NCI-H2196 treated with DMSO at 0.1 percent for 48 hours (cell line): ENCODE measurements at regions not wholly inside any gene's neighbourhood (a gene's known extent, or its start where the extent isn't known, plus 50 kb on each side); places are given as distances from the start of the nearest gene placed in this dataset.
"Not testable (repeated sequence)": the region's sequence is repeated elsewhere in the genome, so short reads cannot be mapped to it uniquely, and the experiment has no call there.

ENCODE experiments used
- DNase-seq: peaks from one replicate; lab custom pipeline; 2025; ENCODE audit not compliant: unreplicated experiment; lab: John Stamatoyannopoulos, UW

DNA sequence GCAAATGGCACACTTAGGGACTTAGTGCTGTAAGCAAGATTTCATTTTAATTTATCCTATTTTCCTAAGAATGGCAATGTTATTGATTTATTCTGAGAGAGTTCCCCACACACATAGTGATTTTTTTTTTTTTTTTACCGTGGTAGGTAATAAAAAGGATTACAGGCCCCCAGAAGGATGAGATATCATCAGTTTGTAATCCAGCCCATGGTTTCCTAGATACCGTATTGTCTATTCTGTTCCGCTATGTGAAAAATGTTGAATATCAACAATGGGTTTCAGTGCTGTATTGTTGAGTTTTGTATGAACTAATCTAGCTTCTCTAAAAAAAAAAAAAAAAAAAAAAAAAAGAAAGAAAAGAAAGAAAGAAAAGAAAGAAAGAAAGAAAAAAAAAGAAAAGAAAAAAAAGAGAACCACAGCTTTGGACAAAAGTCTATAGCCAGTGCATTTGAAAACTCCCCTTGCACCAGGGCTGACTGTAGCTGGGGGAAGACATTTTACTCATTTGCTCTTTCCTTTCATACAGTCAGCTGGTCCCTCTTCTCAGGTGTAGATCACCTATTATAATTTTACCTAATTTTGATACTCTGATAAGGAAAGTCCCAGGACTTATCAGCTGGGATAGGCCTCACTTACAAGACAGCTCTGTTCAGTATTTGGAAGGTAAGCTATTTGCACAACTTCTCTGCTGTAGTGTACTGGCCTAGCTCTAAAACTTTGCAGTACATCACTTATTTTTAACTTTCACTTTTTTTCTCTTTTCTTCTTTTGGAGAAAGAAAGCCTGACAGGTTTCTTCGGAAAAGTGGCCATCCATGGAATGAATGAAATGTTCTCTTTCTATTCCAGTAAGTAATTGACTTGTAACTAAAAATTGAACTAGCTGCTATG, 101.4 kb upstream of the SOX2 start:
- DNase-seq, result no peak

DNA sequence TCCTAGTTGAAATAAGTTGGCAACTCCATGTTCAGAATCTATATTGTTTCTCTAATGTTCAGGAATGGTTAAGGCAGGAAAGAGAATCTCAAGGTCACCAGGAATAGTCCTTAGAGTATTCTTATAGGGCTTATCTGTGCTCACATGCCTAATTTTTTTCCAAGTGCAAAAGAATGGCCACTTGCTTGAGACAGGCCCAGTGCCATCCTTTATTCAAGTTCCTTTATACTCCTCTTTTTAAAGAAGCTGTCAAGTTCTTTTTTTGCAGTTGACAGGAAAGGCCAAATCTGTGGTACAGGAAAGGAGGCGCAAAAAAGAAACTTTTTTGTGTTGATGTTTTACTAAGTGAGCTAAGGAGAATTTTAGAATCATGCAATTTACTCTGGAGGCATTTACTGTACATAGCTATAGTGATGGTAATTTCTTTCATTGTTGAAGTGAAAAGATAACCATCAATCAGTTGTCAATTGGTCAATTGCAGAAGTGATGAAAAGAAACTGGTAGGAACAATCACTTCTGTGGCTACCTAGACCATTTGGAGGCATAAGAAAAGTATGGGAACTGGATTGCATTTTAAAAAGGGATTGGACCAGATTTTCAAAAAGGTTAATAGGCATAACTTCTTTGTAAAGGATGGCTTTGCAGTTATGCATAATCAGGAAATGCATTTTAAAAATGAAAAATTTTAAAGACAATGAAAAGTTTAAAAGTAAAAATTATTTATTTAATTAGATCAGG, 102.5 kb upstream of the SOX2 start:
- DNase-seq, result no peak

DNA sequence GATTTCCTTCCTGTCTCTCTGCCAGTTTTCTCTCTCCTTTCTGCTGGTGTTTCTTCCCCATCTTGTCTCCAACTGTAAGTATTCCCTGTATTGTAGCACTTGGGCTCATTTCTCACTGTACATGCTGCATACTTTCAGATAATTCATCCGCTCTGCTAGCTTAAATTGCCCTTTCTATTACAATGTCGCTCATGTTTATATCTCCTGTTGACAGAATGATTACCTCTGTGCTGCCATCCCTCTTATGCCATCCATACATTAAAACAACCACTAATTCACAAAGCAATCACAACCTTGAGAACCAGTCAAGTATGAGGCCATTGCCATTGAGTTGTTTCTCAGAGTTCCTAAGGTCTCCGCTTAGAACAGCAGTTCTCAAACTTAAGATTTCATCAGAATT, 107.5 kb upstream of the SOX2 start:
- DNase-seq, result no peak

DNA sequence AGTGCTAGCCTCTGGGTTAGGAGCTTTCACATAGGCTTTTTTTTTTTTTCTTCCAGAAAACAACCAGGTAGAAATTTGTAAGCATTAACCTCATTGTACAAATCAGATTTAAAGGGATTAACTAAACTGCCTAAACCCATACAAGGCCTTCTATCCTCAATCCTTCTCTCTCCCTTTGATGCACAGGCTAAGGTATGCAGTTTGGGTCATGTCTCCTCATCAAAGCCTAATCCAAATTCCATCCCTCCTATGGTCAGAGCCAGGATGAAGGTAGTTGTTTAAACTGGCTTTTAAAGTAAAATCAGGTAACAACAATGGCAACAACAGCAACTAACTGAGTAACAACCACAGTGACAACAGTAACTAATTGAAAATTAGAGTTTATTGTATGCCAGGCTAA, 115.6 kb upstream of the SOX2 start:
- no peak for DNase-seq

DNA sequence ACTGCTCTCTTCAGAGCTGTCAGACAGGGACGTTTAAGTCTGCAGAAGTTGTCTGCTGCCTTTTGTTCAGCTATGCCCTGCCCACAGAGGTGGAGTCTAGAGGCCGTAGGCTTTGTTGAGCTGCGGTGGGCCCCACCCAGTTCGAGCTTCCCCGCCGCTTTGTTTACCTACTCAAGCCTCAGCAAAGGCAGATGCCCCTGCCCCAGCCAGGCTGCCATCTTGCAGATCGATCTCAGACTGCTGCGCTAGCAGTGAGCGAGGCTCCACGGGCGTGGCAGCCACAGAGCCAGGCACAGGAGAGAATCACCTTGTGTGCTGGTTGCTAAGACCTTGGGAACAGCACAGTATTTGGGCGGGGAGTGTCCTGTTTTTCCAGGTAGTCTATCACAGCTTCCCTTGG, 120.8 kb upstream of the SOX2 start:
- DNase-seq, result not testable (repeated sequence)

DNA sequence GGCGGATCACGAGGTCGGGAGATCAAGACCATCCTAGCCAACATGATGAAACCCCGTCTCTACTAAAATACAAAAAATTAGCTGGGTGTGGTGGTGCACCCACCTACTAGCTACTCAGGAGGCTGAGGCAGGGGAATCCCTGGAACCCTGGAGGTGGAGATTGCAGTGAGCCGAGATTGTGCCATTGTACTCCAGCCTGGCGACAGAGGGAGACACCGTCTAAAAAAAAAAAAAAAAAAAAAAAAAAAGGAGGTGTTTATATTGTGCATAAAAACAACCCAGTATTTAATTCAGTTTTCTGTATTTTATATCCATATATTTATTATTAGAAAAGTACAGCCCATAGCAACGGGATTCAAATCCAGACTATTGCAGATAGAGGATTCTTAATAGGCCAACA, 129.1 kb upstream of the SOX2 start:
- DNase-seq, result no peak

DNA sequence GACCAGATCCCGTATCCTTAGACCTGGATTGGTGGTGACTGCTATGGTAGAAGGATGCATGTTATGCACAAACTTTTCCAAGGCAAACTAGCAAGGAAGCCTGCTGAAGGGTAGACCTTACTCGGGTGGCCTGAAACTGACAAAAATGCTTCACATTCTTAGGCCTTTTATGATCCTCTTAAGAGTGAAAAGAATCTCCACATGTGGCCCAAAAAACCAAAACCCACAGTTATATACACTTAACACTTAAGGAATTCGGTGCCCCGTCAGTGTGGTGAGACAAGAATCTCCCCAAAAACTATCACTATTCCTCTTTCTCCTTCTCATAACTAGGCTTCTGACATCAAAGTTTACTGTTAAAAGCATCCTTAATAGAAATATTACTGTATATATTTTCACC, 130.1 kb upstream of the SOX2 start:
- no peak for DNase-seq

DNA sequence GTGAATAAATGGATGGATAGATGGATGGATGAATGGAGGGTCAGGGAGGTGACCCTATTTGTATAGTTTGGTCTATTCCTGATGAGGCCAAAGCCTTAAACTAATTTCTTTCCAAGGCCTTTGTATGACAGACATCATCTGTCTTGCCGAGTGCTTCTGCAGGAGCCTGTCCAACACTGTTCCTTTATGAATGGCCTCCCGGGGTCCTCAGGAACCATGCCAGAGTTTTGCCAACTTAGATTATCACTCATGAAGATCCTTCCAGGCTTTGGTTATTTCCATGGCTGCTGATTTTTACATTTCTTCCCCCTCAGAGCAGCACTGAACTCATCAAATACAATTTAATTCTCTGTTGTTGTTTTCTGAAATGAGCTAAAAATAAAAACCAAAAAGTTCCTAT, 133.0 kb upstream of the SOX2 start:
- DNase-seq, result no peak

DNA sequence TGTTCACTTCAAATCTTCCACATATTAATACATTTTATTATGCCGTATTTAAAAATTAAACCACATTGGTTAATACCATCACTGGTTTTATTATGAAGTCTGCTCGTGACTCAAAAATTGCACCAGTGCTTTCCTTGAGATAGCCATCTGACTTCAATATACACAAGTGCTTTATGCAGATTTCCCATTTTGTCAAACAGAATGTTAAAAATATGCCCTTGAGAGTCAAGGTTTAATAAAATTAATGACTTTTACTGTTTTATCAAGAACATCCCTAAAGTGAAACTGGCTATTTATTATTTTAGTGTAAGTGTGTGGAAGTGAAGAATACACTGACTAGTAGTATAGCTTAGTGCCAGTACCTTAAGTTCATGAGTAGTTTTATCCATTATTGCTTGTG, 139.3 kb upstream of the SOX2 start:
- DNase-seq, result no peak

DNA sequence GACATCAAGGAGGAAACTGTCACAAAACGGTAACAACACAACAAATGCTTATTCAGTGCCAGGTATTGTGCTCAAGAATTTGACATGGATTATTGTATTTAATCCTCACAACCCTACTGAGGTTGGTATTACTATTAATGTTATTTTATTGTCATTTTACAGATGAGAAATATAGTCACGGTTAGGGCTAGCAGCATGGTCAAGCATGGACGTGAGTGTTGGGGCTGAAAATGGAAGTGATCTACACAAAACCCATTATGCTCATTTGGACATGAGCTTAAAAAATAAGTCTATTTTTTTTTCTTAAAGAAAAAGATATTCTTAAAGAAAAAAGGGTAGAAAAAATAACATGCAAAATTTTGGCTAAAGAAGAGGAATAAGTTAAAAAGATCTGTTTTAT, 141.3 kb upstream of the SOX2 start:
- DNase-seq, result no peak

DNA sequence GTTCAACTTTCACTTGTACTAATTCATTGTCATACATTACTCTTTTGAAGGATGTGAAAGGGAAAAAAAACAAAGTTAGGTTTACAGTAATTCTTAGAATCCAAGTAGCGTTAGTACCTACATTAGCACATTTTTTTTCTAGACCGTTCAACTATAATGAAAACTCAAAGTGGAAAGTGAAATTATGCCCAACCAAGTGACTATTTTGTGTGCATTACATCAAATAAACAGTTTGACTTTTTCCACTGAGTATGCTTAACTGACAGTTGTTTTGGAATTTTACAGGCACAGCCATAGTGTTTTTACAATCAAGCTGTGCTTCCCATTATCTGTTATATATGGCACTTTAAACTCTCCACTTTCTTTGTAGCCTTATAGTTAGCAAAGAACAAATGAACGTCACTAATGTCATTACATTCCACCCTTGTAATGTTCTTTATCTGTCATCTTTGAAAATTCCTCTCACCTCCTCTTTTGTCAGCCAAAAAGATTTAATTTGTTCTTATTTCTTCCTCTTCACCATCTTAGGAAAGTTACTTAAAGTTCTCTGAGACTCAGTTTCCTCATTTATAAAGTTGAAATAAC, 142.3 kb upstream of the SOX2 start:
- DNase-seq, result no peak

DNA sequence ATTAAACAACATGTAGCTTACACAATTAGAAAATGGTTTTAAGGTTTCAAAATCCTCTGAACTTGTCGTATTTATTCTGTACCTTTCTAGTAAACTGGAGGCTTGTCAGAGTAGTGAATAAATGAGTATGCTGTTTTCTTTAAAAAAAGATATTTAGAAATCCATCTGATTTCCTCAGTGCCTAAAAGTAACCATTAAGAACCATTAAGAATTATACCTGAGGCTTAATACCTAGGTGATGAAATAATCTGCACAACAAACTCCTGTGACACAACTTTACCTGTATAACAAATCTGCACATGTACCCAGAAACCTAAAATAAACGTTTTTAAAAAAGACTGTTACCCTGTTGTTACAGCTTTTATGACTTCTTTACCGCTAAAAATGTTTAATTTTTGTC, 143.0 kb upstream of the SOX2 start:
- DNase-seq, result no peak

DNA sequence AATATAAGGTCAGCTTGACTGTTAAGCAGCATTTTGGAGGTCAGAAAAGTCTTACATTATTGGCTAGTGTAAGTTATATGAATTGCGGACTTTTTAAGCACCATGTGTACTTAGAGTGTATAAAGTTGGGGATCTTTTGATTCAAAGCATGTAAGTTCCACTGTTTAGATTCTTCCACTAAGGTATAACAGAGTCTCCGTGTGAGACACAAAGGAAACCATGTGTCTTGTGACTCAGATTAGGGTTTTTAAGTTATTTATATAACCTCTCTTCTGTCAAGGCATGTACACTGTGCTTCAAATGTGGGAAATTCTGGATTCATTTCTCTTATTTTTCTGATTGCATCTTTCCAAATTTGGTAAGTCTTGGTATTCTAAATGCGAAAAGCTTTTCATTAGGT, 143.5 kb upstream of the SOX2 start:
- no peak for DNase-seq

DNA sequence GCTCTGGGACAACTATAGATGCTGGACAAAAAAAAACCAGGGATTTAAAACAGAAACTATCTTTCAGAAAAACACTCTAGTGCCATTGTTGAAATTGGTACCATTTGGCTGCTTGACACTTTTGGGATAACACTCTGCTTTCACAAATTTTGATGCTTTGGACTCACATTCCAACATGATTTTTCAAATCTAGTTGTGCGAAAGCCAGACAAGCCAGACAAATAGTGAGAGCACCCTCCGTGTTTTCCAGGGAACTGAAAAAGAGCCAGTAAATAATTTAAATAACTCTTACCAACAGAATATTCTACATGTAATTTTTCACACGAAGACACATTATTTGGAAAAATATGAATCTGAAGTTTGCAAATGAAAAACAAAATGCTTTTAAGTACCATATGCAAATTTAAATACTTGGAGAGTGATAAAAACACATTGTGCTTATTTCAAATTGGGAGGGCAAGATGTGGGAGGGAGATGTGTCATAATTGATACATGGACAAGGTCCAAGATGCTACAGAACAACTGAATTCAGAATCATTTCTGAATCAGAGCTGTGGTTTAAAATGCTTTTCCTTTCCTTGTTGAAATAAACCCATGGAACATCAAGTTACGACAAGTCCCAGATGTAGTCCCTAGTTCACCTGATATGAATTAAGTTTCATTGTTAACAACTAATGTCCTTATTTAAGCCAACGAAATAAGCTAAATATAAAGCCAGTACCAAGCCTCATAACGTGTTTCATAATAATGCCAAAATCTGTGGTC, 144.2 kb upstream of the SOX2 start:
- DNase-seq, result no peak

DNA sequence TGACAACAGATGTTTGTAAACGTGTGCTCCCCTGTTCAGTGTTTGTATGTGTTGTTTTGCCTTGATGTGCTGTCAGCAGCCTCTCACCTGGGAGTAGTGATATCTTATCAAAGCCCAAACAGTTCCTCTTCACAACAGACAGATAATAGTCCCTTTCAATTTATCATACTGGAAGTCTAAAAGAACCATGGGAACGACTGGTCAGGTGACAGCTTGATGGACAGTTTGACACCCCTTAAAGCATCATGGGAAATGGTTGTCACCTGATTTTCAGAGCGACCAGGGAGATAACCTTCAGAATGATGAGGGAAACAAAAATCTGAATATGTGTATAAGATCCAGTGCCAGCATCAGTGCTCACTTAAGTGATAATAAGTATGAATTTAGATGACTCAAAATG, 146.3 kb upstream of the SOX2 start:
- DNase-seq, result no peak

DNA sequence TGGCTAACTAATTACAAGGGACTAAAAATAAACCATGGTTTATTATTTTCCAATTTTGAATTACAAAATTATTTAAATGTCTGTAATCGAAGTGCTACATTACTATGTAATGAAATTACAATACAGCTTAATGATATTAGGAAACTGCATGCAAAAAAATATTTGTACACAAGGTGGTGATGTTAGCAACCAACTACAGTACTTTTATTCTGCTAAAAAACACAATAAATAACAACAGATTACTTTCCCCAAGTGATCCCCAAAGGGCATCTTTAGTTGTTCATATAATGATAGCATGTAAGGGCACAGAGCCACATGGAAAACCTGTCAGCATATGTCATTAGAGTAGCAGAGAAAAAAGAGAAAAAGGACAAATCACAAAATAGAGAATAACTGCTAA, 147.5 kb upstream of the SOX2 start:
- no peak for DNase-seq

DNA sequence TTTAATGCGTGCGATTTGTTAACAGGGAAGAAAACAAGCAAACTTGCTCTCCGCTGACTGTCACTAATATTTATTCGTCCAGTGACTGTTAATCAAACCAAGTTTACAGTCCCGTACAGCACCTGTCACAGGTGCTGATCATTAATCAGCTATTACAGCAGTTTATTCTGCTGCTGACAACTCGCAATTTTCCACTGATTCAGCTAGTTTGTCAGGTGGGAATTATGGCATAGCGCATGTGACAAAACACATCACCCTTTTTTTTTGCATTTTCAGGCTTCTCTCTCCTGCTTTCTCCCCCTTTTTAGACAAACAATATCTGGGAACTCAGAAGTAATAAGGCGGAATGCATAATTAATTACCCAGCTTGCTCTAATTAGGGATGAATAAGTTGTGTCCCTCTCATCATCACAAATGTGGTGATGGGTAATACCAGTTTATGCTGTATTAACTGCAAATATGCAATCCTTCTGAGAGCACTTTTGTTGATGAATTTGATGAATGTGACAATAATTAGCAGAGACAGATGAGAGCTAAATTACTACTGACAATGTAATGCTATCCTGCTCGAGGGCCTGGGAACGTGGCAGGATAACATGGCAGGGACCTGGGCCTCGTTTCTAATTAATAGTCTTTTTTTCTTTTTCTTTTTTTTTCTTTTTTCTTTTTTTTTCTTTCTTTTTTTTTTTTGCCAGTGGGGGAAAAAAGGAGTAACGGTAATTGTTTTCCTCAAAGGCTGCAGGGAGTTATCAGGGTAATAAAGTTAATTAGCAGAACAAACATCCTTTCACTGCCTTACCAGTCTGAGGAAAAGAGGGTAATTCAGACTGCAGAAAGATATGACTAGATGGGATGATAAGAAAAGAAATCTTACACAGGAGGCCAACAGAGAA, 150.3 kb upstream of the SOX2 start:
- no peak for DNase-seq

DNA sequence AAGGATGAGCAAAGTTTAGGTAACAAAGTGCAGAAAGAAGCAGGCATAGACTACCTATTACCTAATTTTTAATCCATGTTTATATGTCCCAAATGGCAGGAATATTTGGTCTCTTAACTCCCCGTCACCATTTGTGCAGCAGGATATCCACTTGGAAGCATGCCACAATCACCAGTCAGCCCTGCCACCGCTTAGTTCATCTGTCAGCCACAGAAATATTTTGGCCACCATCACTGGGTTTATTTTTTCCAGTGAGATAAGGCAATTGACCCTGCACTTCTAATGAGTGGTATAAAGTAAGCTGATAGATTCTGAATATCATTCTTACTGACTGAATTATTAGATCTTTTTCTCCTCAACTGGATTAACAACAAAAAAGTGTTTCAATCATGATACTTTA, 152.9 kb upstream of the SOX2 start:
- DNase-seq, result no peak

DNA sequence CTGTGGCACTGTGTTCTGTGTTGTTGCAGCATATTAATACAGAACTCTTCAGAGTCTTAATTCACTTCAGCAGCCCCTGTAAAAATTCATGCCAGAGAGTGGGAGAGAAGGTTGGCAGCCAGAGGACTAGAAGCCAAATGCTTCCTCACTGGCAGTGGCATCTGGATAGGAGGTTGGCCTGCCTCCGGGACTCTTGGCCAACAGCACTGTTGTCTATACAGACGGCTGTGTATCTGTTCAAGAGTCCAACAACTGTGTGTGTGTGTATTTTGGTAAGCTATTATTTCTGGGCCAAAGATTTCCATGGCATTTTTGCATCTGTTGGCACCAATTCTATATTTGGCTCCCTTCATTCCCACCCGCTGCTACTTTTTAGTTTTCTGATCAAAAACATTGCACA, 156.0 kb upstream of the SOX2 start:
- DNase-seq, result no peak

DNA sequence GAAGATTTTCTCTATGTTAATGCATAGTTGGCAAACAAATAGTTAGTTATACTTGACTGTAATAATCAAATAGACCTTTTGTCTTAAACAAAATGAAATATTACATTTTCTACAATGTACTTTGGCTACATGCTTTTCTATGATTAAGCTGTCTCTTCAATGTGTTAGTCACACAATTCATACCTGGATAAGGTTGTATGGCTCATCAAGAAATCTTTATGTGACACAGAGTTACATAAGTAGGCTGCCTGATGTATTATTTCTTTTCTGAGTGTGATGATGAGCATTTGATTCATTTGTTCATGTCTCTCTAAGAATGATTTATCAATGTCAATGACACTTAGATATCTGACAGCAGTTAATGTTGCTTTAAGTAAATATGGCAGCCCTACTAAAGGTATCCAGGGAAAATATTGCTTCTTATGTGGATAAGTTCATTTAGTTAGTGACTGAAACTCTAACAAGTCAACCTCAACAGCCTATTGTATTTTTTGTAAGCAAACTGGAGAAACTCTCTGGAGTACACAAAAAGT, 157.4 kb upstream of the SOX2 start:
- no peak for DNase-seq
